Subcutaneous abdominal adipose tissue (tissue), 5 donors: ENCODE measurements at regions not wholly inside any gene's neighbourhood (a gene's known extent, or its start where the extent isn't known, plus 50 kb on each side); places are given as distances from the start of the nearest gene placed in this dataset.

ENCODE experiments used
- H3K27ac ChIP-seq: one replicate; pipeline ENCODE4 v1.7.0; 2013; ENCODE audit warnings: low read depth, mild to moderate bottlenecking, inconsistent platforms, low read length, moderate library complexity
- H3K27me3 ChIP-seq, 5 donors: one replicate each; pipeline ENCODE4 v1.7.0; 2013; ENCODE audit warnings: low read length in 5 of 5, inconsistent platforms in 1 of 5; ENCODE audit not compliant: control insufficient read depth in 5 of 5, insufficient read depth in 4 of 5
- H3K36me3 ChIP-seq, 5 donors: one replicate each; pipeline ENCODE4 v1.7.0; 2013; ENCODE audit warnings: low read length in 5 of 5; ENCODE audit not compliant: control insufficient read depth in 5 of 5, insufficient read depth in 5 of 5
- H3K4me1 ChIP-seq, 5 donors: one replicate each; pipeline ENCODE4 v1.7.0; 2013; ENCODE audit warnings: low read length in 5 of 5, mild to moderate bottlenecking in 3 of 5, moderate library complexity in 1 of 5; ENCODE audit not compliant: control insufficient read depth in 5 of 5, insufficient read depth in 5 of 5
- H3K4me3 ChIP-seq, 5 donors: one replicate each; pipeline ENCODE4 v1.7.0; 2013; ENCODE audit warnings: low read length in 5 of 5, low read depth in 1 of 5
- H3K9ac ChIP-seq, 5 donors: one replicate each; pipeline ENCODE4 v1.7.0; 2013; ENCODE audit warnings: low read length in 5 of 5, mild to moderate bottlenecking in 4 of 5, moderate library complexity in 3 of 5
- H3K9me3 ChIP-seq, 5 donors: one replicate each; pipeline ENCODE4 v1.7.0; 2013; ENCODE audit warnings: low read length in 5 of 5; ENCODE audit not compliant: control insufficient read depth in 5 of 5
- donor health status: healthy.
- donor health status: healthy.
- donor health status: healthy.
- donor health status: healthy.
- donor health status: healthy.

DNA sequence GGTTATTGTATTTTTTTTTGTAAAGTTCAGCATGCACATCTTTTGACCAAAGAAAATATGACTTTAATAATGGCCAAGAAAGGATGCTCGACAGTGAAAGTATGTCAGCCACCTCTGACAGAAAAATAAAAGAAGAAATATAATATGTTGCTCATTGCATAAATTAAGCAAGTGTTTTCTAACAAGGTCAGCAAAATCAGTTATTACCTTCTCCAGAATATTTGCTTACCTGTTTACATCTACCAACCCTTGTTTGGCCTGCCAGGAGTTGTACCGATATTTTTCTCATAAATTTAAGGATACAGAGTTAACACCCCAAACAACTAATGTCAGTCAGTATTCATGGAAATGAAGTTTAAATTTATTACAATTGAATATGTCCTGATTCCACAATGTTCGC is 685.4 kb downstream of the PLA2G4A start:
- H3K27ac ChIP-seq = no peak overlapping the region

GRCh38 chr1:187516874-187517273 is 688.1 kb downstream of the PLA2G4A start:
- H3K4me1 ChIP-seq = no peaks in the 10 kb centered on the region
- no peaks in the 10 kb centered on the region for H3K27me3 ChIP-seq
- no peak overlapping the region for H3K4me3 ChIP-seq
- peaks cover 0 to 2% (median 0%) of the 10 kb centered on the region in 5 donors for H3K9me3 ChIP-seq
- no peak overlapping the region for H3K27ac ChIP-seq
- no peak overlapping the region for H3K9ac ChIP-seq
- no peaks in the 10 kb centered on the region for H3K36me3 ChIP-seq

More for the DNA sequence above, 685.4 kb downstream of the PLA2G4A start:
- Histone ChIP-seq H3K4me3 (no peak overlapping the region), H3K27me3 (no peaks in the 10 kb centered on the region), H3K9me3 (peaks cover 0 to 2% (median 0%) of the 10 kb centered on the region in 5 donors), H3K4me1 (no peaks in the 10 kb centered on the region), H3K9ac (no peak overlapping the region), H3K36me3 (no peaks in the 10 kb centered on the region)

DNA sequence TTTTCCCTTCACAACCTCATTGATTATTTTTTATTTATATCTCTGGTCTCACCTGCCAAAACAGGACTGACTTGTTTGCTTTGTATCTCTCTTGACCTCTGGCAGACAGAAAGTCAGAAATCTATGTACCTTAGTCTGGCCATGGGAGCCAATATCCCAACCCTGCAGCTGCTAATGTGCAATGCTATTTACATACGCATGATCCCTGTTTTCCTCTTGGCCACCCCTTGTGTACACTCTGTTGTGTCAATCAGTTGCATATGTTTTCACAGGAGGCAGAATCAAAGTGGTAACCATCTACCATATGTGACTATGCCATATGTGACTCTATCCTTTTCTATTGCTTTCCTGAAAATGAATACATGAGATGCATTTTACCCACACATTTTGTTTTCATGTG is 688.8 kb downstream of the PLA2G4A start:
- no peak overlapping the region for H3K4me3 ChIP-seq
- H3K9ac ChIP-seq = no peak overlapping the region
- peaks cover 0 to 2% (median 0%) of the 10 kb centered on the region in 5 donors for H3K9me3 ChIP-seq
- no peak overlapping the region for H3K27ac ChIP-seq
- H3K36me3 ChIP-seq = no peaks in the 10 kb centered on the region
- H3K4me1 ChIP-seq = no peaks in the 10 kb centered on the region
- H3K27me3 ChIP-seq = no peaks in the 10 kb centered on the region

- Histone ChIP-seq H3K4me3 (no peak overlapping the region), H3K4me1 (no peaks in the 10 kb centered on the region), H3K9ac (no peak overlapping the region), H3K27me3 (no peaks in the 10 kb centered on the region), H3K9me3 (peaks cover 0 to 2% (median 0%) of the 10 kb centered on the region in 5 donors), H3K36me3 (no peaks in the 10 kb centered on the region), H3K27ac (no peak overlapping the region)
Measured at GRCh38 chr1:187527346-187527745, 698.6 kb downstream of the PLA2G4A start.

DNA sequence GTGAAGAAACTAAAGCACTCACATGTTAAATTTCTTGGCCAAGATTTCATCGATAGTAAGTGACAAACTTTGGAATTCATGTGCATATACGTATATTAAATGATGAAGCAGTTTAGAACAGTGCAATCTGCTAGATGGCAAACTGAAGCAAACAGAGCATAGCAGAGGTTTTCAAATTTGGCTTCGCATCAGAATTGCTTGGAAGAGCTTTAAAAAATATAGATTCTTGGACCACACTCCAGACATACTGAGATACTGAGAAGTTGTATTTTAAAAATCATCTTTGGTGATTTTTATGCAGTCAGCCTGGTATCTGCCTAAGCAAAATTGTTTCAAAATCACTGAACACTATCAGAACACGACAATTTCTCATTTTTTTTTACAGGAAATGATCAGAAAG is 709.2 kb downstream of the PLA2G4A start:
- H3K27ac ChIP-seq = no peak overlapping the region
- H3K9ac ChIP-seq = no peak overlapping the region
- no peak overlapping the region for H3K4me3 ChIP-seq
- H3K36me3 ChIP-seq = no peaks in the 10 kb centered on the region
- no peaks in the 10 kb centered on the region for H3K9me3 ChIP-seq
- no peaks in the 10 kb centered on the region for H3K27me3 ChIP-seq
- no peaks in the 10 kb centered on the region for H3K4me1 ChIP-seq

DNA sequence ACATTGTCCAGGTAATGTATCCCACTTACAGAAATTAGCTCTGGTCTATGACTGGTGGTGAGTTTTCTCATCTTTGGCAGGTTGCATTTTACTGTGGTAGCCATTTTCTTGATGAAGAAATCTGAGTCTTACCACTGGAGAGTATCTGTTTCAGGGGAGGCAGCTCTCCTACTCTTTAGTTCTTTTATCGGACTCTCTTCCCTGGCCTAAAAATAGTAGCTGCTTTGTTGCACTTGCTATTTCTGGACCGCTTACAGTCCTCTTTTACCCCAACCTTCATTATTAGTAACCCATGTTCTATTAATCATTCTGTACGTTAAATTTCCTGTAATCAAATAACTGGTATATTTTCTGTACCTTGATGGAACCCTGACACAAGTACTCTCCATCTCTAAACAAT is 720.8 kb downstream of the PLA2G4A start:
- H3K4me3 ChIP-seq = no peak overlapping the region

DNA sequence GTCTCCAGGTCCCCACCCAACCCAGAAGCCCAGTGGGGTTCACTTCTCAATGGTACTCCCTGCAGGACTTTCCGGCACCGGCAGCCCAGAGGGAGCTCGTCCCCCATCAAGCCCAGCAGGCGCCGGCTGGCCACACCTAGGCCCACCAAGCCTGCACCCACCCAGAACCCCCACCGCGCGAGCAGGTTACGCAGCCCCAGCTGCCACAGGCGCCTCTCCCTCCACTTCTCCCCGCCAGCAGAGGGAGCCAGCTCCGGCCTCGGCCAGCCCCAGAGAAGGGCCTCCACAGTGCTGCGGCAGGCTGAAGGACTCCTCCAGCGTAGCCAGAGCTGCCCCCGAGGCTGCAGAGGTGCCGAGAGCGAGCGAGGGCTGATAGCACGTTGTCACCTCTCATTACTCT is 722.3 kb downstream of the PLA2G4A start:
- Histone ChIP-seq H3K9me3 (peaks cover 0 to 9% (median 0%) of the 10 kb centered on the region in 5 donors), H3K27me3 (no peaks in the 10 kb centered on the region), H3K36me3 (no peaks in the 10 kb centered on the region)

More for the DNA sequence above, 720.8 kb downstream of the PLA2G4A start:
- H3K27ac ChIP-seq = no peak overlapping the region
- no peaks in the 10 kb centered on the region for H3K27me3 ChIP-seq
- no peaks in the 10 kb centered on the region for H3K4me1 ChIP-seq
- H3K9me3 ChIP-seq = peaks cover 0 to 9% (median 0%) of the 10 kb centered on the region in 5 donors
- H3K9ac ChIP-seq = no peak overlapping the region
- H3K36me3 ChIP-seq = no peaks in the 10 kb centered on the region

GRCh38 chr1:187563191-187563590 is 734.4 kb downstream of the PLA2G4A start:
- H3K27me3 ChIP-seq = no peaks in the 10 kb centered on the region
- H3K9me3 ChIP-seq = peaks cover 0 to 5% (median 0%) of the 10 kb centered on the region in 5 donors
- H3K4me1 ChIP-seq = no peaks in the 10 kb centered on the region
- H3K27ac ChIP-seq = no peak overlapping the region
- H3K9ac ChIP-seq = no peak overlapping the region
- no peaks in the 10 kb centered on the region for H3K36me3 ChIP-seq
- H3K4me3 ChIP-seq = no peak overlapping the region

More for the DNA sequence above, 722.3 kb downstream of the PLA2G4A start:
- no peaks in the 10 kb centered on the region for H3K4me1 ChIP-seq
- H3K4me3 ChIP-seq = no peak overlapping the region
- no peak overlapping the region for H3K9ac ChIP-seq
- H3K27ac ChIP-seq = no peak overlapping the region

- Histone ChIP-seq H3K9me3 (no peaks in the 10 kb centered on the region), H3K4me1 (no peaks in the 10 kb centered on the region), H3K4me3 (no peak overlapping the region), H3K27ac (no peak overlapping the region), H3K27me3 (no peaks in the 10 kb centered on the region), H3K36me3 (no peaks in the 10 kb centered on the region), H3K9ac (no peak overlapping the region)
Measured at GRCh38 chr1:187566354-187566753, 737.6 kb downstream of the PLA2G4A start.

- H3K4me3 ChIP-seq = no peak overlapping the region
- H3K9ac ChIP-seq = no peak overlapping the region
- H3K27me3 ChIP-seq = no peaks in the 10 kb centered on the region
- H3K4me1 ChIP-seq = no peaks in the 10 kb centered on the region
- no peaks in the 10 kb centered on the region for H3K9me3 ChIP-seq
- H3K36me3 ChIP-seq = no peaks in the 10 kb centered on the region
- H3K27ac ChIP-seq = no peak overlapping the region
Measured at GRCh38 chr1:187568067-187568466, 739.3 kb downstream of the PLA2G4A start.

DNA sequence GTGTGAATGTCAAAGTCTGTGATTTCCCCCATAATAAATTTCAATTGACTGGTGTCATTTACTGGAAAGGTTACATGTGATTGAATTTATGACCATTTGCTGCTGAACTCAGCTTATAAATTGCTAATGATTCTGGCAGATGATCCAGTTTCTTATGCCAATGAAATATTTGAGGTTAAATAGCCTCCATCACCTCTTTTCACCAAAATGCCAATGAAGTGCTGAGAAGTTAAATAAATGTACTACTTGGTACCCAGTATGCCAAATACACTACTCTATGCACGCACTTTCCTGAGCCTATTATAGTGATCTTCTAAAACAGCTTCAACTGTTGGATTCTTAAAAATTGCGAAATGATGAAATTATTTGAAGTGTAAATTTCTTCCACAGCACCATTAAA is 741.4 kb downstream of the PLA2G4A start:
- H3K27ac ChIP-seq = no peak overlapping the region
- H3K36me3 ChIP-seq = no peaks in the 10 kb centered on the region
- H3K9ac ChIP-seq = no peak overlapping the region
- H3K4me3 ChIP-seq = no peak overlapping the region
- H3K27me3 ChIP-seq = no peaks in the 10 kb centered on the region
- H3K9me3 ChIP-seq = no peaks in the 10 kb centered on the region
- H3K4me1 ChIP-seq = no peaks in the 10 kb centered on the region
